HL-60 (cell line): ENCODE measurements at regions not wholly inside any gene's neighbourhood (a gene's known extent, or its start where the extent isn't known, plus 50 kb on each side); places are given as distances from the start of the nearest gene placed in this dataset.

Experiments
- DNase-seq, 2 experiments: peaks; one replicate each; pipeline ENCODE4 v3.0.0-alpha.2; 2010 to 2020; ENCODE audit warnings: low read depth in 1 of 2, low spot score in 1 of 2
- H3K27ac ChIP-seq: fragments of 250-450 bp; sonication (Bioruptor Pico); replicated peaks from 2 replicates; pipeline ENCODE4 v1.5.1; 2020; ENCODE audit warnings: mild to moderate bottlenecking, moderate library complexity
- H3K27me3 ChIP-seq: fragments of 250-450 bp; sonication (Bioruptor Pico); 2 replicates; pipeline ENCODE4 v1.5.1; 2021; ENCODE audit warnings: mild to moderate bottlenecking, moderate library complexity; ENCODE audit not compliant: insufficient read depth, poor library complexity, severe bottlenecking
- H3K4me3 ChIP-seq: replicated peaks from 2 replicates; pipeline ENCODE4 v1.5.1; 2011; ENCODE audit warnings: mild to moderate bottlenecking, control low read depth, low read length; ENCODE audit not compliant: insufficient read depth
- CTCF ChIP-seq: IDR thresholded peaks from one replicate; pipeline ENCODE4 v1.5.1; 2011; ENCODE audit warnings: low read length, control low read depth, inconsistent platforms; ENCODE audit not compliant: insufficient read depth
- GABPA ChIP-seq: IDR thresholded peaks from 2 replicates; pipeline ENCODE4 v1.6.1; 2012; ENCODE audit warnings: low read depth
- POLR2AphosphoS5 ChIP-seq: IDR thresholded peaks from 2 replicates; pipeline ENCODE4 v1.6.1; 2012; ENCODE audit warnings: low read depth
- SPI1 ChIP-seq: IDR thresholded peaks from 2 replicates; pipeline ENCODE4 v1.6.1; 2012; ENCODE audit warnings: low read depth, mild to moderate bottlenecking, borderline replicate concordance
- TF ChIP-seq, protein P1 (sequence below): IDR thresholded peaks from 2 replicates; pipeline ENCODE4 v1.6.1; 2012; ENCODE audit warnings: low read depth; ENCODE audit not compliant: insufficient replicate concordance

- no peak for DNase-seq
- Histone ChIP-seq H3K27me3 (no peaks in the 10 kb centered on the region), H3K4me3 (no peak overlapping the region), H3K27ac (no peak overlapping the region)
- TF ChIP-seq POLR2AphosphoS5 = no peak
- no peak for TF ChIP-seq CTCF
- TF ChIP-seq SPI1 = no peak
- TF ChIP-seq, protein P1, sequence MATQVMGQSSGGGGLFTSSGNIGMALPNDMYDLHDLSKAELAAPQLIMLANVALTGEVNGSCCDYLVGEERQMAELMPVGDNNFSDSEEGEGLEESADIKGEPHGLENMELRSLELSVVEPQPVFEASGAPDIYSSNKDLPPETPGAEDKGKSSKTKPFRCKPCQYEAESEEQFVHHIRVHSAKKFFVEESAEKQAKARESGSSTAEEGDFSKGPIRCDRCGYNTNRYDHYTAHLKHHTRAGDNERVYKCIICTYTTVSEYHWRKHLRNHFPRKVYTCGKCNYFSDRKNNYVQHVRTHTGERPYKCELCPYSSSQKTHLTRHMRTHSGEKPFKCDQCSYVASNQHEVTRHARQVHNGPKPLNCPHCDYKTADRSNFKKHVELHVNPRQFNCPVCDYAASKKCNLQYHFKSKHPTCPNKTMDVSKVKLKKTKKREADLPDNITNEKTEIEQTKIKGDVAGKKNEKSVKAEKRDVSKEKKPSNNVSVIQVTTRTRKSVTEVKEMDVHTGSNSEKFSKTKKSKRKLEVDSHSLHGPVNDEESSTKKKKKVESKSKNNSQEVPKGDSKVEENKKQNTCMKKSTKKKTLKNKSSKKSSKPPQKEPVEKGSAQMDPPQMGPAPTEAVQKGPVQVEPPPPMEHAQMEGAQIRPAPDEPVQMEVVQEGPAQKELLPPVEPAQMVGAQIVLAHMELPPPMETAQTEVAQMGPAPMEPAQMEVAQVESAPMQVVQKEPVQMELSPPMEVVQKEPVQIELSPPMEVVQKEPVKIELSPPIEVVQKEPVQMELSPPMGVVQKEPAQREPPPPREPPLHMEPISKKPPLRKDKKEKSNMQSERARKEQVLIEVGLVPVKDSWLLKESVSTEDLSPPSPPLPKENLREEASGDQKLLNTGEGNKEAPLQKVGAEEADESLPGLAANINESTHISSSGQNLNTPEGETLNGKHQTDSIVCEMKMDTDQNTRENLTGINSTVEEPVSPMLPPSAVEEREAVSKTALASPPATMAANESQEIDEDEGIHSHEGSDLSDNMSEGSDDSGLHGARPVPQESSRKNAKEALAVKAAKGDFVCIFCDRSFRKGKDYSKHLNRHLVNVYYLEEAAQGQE = no peak
- TF ChIP-seq GABPA = no peak
Measured at GRCh38 chr4:8747467-8748235, 124.0 kb downstream of the HMX1 start.

- no peak for TF ChIP-seq SPI1
- no peak for TF ChIP-seq CTCF
- TF ChIP-seq POLR2AphosphoS5 = no peak
- TF ChIP-seq, protein P1 = no peak
- no peak for TF ChIP-seq GABPA
- no peak for DNase-seq
- no peak overlapping the region for H3K27ac ChIP-seq
- no peak overlapping the region for H3K4me3 ChIP-seq
- H3K27me3 ChIP-seq = no peaks in the 10 kb centered on the region
Measured at GRCh38 chr4:8746523-8747466, 124.8 kb downstream of the HMX1 start.

- TF ChIP-seq CTCF (no peak), GABPA (no peak), POLR2AphosphoS5 (no peak), SPI1 (no peak)
- TF ChIP-seq, protein P1 = no peak
- no peak overlapping the region for H3K27ac ChIP-seq
- H3K4me3 ChIP-seq = no peak overlapping the region
- no peaks in the 10 kb centered on the region for H3K27me3 ChIP-seq
- no peak for DNase-seq
Measured at GRCh38 chr4:8745826-8746225, 125.8 kb downstream of the HMX1 start.
